ENCODE measurements at regions not wholly inside any gene's neighbourhood (a gene's known extent, or its start where the extent isn't known, plus 50 kb on each side); places are given as distances from the start of the nearest gene placed in this dataset.

DNA sequence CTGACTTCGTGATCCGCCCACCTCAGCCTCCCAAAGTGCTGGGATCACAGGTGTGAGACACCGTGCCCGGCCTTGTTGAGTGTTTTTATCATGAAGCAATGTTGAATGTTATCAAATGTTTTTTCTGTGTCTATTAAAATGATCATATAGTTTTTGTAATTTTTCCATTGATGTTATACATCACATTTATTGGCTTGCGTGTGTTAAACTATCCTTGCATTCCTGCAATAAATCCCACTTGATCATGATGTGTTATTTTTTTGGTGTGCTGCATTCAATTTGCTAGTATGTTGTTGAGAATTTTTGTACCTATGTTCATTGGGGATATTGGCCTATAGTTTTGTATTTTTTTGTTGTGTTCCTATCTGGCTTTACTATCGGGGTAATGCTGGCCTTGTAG is 113.1 kb upstream of the PARD3B start:
- TF ChIP-seq, protein P1, sequence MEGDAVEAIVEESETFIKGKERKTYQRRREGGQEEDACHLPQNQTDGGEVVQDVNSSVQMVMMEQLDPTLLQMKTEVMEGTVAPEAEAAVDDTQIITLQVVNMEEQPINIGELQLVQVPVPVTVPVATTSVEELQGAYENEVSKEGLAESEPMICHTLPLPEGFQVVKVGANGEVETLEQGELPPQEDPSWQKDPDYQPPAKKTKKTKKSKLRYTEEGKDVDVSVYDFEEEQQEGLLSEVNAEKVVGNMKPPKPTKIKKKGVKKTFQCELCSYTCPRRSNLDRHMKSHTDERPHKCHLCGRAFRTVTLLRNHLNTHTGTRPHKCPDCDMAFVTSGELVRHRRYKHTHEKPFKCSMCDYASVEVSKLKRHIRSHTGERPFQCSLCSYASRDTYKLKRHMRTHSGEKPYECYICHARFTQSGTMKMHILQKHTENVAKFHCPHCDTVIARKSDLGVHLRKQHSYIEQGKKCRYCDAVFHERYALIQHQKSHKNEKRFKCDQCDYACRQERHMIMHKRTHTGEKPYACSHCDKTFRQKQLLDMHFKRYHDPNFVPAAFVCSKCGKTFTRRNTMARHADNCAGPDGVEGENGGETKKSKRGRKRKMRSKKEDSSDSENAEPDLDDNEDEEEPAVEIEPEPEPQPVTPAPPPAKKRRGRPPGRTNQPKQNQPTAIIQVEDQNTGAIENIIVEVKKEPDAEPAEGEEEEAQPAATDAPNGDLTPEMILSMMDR (IDR thresholded peaks at IDR 0.05) = no peak
- no peak for TF ChIP-seq POLR2A (IDR thresholded peaks at IDR 0.05)

Data from right lobe of liver (tissue), 4 donors.